ENCODE measurements at regions not wholly inside any gene's neighbourhood (a gene's known extent, or its start where the extent isn't known, plus 50 kb on each side); places are given as distances from the start of the nearest gene placed in this dataset.

- no peak for DNase-seq (ENCODE audit: extremely low read depth, insufficient read length)
- H3K36me3 ChIP-seq (ENCODE audit: control insufficient read depth, insufficient read depth, low read length), result no peaks in the 10 kb centered on the region
- TF ChIP-seq CTCF (IDR thresholded peaks at IDR 0.05; ENCODE audit: insufficient read depth, low read length, poor library complexity, severe bottlenecking), result no peak
- H3K27me3 ChIP-seq (replicated peaks; ENCODE audit: control insufficient read depth, insufficient read depth, low read length), result no peaks in the 10 kb centered on the region; the same call in 1 of the 2 replicates
- no peak overlapping the region for H3K4me3 ChIP-seq (replicated peaks; ENCODE audit: low read depth, low read length)
Measured at GRCh38 chr20:37590938-37591490, 63.3 kb upstream of the BLCAP start.

- Histone ChIP-seq H3K4me3 (replicated peaks; ENCODE audit: low read depth, low read length) (no peak overlapping the region), H3K27me3 (replicated peaks; ENCODE audit: control insufficient read depth, insufficient read depth, low read length) (no peaks in the 10 kb centered on the region; the same call in 1 of the 2 replicates), H3K36me3 (ENCODE audit: control insufficient read depth, insufficient read depth, low read length) (no peaks in the 10 kb centered on the region)
- no peak for TF ChIP-seq CTCF (IDR thresholded peaks at IDR 0.05; ENCODE audit: insufficient read depth, low read length, poor library complexity, severe bottlenecking)
- DNase-seq (ENCODE audit: extremely low read depth, insufficient read length), result no peak
Measured at GRCh38 chr20:37586078-37586477, 58.4 kb upstream of the BLCAP start.

GRCh38 chr20:37584238-37584807, 56.6 kb upstream of the BLCAP start:
- Histone ChIP-seq H3K4me3 (replicated peaks; ENCODE audit: low read depth, low read length) (no peak overlapping the region), H3K36me3 (ENCODE audit: control insufficient read depth, insufficient read depth, low read length) (no peaks in the 10 kb centered on the region), H3K27me3 (replicated peaks; ENCODE audit: control insufficient read depth, insufficient read depth, low read length) (no peaks in the 10 kb centered on the region; the same call in 1 of the 2 replicates)
- no peak for TF ChIP-seq CTCF (IDR thresholded peaks at IDR 0.05; ENCODE audit: insufficient read depth, low read length, poor library complexity, severe bottlenecking)
- no peak for DNase-seq (ENCODE audit: extremely low read depth, insufficient read length)

- Histone ChIP-seq H3K36me3 (ENCODE audit: control insufficient read depth, insufficient read depth, low read length) (no peaks in the 10 kb centered on the region), H3K4me3 (replicated peaks; ENCODE audit: low read depth, low read length) (no peak overlapping the region), H3K27me3 (replicated peaks; ENCODE audit: control insufficient read depth, insufficient read depth, low read length) (no peaks in the 10 kb centered on the region; the same call in 1 of the 2 replicates)
- no peak for TF ChIP-seq CTCF (IDR thresholded peaks at IDR 0.05; ENCODE audit: insufficient read depth, low read length, poor library complexity, severe bottlenecking)
- DNase-seq (ENCODE audit: extremely low read depth, insufficient read length), result no peak
Measured at GRCh38 chr20:37581246-37581645, 53.6 kb upstream of the BLCAP start.

GRCh38 chr20:37580069-37580468, 52.4 kb upstream of the BLCAP start:
- no peaks in the 10 kb centered on the region; the same call in 1 of the 2 replicates for H3K27me3 ChIP-seq (replicated peaks; ENCODE audit: control insufficient read depth, insufficient read depth, low read length)
- DNase-seq (ENCODE audit: extremely low read depth, insufficient read length), result no peak
- H3K4me3 ChIP-seq (replicated peaks; ENCODE audit: low read depth, low read length), result no peak overlapping the region
- TF ChIP-seq CTCF (IDR thresholded peaks at IDR 0.05; ENCODE audit: insufficient read depth, low read length, poor library complexity, severe bottlenecking), result no peak
- H3K36me3 ChIP-seq (ENCODE audit: control insufficient read depth, insufficient read depth, low read length), result no peaks in the 10 kb centered on the region
